ENCODE measurements at regions not wholly inside any gene's neighbourhood (a gene's known extent, or its start where the extent isn't known, plus 50 kb on each side); places are given as distances from the start of the nearest gene placed in this dataset.

- no peak for DNase-seq
- Histone ChIP-seq H3K27ac (no peak overlapping the region), H3K9me3 (peaks cover 0 to 20% (median 15%) of the 10 kb centered on the region in 8 donors), H3K4me3 (no peak overlapping the region), H3K4me1 (no peaks in the 10 kb centered on the region), H3K36me3 (no peaks in the 10 kb centered on the region), H3K27me3 (replicated peaks in 1 of 7) (no peaks in the 10 kb centered on the region)
- intact Hi-C loops (cut with DNase I; ENCODE audit: low total_unique reads): no loop called here
- TF ChIP-seq POLR2A (IDR thresholded peaks at IDR 0.05) (no peak), POLR2AphosphoS5 (IDR thresholded peaks at IDR 0.05) (no peak)
- TF ChIP-seq, protein P1, sequence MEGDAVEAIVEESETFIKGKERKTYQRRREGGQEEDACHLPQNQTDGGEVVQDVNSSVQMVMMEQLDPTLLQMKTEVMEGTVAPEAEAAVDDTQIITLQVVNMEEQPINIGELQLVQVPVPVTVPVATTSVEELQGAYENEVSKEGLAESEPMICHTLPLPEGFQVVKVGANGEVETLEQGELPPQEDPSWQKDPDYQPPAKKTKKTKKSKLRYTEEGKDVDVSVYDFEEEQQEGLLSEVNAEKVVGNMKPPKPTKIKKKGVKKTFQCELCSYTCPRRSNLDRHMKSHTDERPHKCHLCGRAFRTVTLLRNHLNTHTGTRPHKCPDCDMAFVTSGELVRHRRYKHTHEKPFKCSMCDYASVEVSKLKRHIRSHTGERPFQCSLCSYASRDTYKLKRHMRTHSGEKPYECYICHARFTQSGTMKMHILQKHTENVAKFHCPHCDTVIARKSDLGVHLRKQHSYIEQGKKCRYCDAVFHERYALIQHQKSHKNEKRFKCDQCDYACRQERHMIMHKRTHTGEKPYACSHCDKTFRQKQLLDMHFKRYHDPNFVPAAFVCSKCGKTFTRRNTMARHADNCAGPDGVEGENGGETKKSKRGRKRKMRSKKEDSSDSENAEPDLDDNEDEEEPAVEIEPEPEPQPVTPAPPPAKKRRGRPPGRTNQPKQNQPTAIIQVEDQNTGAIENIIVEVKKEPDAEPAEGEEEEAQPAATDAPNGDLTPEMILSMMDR (IDR thresholded peaks at IDR 0.05 in 8 of 11, conservative IDR thresholded peaks at IDR 0.05 in 3 of 11): no peak
- 34 to 44% (median 36%) methylated on average over 5 of the region's 5 CpGs for WGBS, 5 donors
Measured at GRCh38 chr4:147407261-147408045, 73.4 kb upstream of the EDNRA start.

DNA sequence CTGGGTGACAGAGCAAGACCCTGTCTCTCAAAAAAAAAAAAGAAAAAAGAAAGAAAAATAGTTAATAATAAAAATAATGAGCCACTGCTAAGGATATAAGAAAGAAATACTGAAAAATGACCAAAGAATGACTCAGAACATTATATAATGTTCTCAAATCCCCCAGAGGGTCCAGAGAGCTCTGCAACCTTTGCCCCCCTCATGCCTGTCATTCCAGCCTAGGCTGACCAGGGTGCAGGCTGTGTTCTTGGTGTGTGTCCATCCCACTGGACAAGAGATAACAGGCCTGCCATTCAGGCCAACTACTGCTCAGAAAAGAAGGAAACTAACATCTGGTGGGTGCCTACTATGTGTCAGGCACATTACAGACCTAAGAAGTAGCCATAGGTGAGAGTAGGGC, 72.7 kb upstream of the EDNRA start:
- Histone ChIP-seq H3K36me3 (no peaks in the 10 kb centered on the region), H3K27me3 (replicated peaks in 1 of 7) (no peaks in the 10 kb centered on the region), H3K4me1 (no peaks in the 10 kb centered on the region), H3K27ac (no peak overlapping the region), H3K4me3 (no peak overlapping the region), H3K9me3 (peaks cover 0 to 21% (median 15%) of the 10 kb centered on the region in 8 donors)
- DNase-seq: no peak
- intact Hi-C loops (cut with DNase I; ENCODE audit: low total_unique reads): no loop called here
- no peak for TF ChIP-seq POLR2AphosphoS5 (IDR thresholded peaks at IDR 0.05)

GRCh38 chr4:147409350-147409749, 71.5 kb upstream of the EDNRA start:
- no peaks in the 10 kb centered on the region for H3K4me1 ChIP-seq
- TF ChIP-seq POLR2AphosphoS5 (IDR thresholded peaks at IDR 0.05) (no peak), POLR2A (IDR thresholded peaks at IDR 0.05) (no peak)
- TF ChIP-seq, protein P1 (IDR thresholded peaks at IDR 0.05 in 8 of 11, conservative IDR thresholded peaks at IDR 0.05 in 3 of 11): no peak
- no peaks in the 10 kb centered on the region for H3K27me3 ChIP-seq (replicated peaks in 1 of 7)
- H3K36me3 ChIP-seq: no peaks in the 10 kb centered on the region
- no peak overlapping the region for H3K4me3 ChIP-seq
- no peak overlapping the region for H3K27ac ChIP-seq
- no peak for DNase-seq
- 50 to 70% (median 60%) methylated on average over 2 of the region's 2 CpGs for WGBS, 5 donors
- peaks cover 0 to 18% (median 10%) of the 10 kb centered on the region in 8 donors for H3K9me3 ChIP-seq
- intact Hi-C loops (cut with DNase I; ENCODE audit: low total_unique reads): no loop called here

GRCh38 chr4:147418226-147418625, 62.7 kb upstream of the EDNRA start:
- H3K27me3 ChIP-seq (replicated peaks in 1 of 7): no peaks in the 10 kb centered on the region
- intact Hi-C loops (cut with DNase I; ENCODE audit: low total_unique reads): no loop called here
- H3K4me3 ChIP-seq: no peak overlapping the region
- WGBS, 5 donors: 77 to 92% (median 83%) methylated on average over 1 of the region's 1 CpG
- no peaks in the 10 kb centered on the region for H3K36me3 ChIP-seq
- H3K9me3 ChIP-seq: peaks cover 0 to 10% (median 3%) of the 10 kb centered on the region in 8 donors
- TF ChIP-seq POLR2AphosphoS5 (IDR thresholded peaks at IDR 0.05): no peak
- TF ChIP-seq, protein P1 (IDR thresholded peaks at IDR 0.05 in 8 of 11, conservative IDR thresholded peaks at IDR 0.05 in 3 of 11): no peak
- TF ChIP-seq POLR2A (IDR thresholded peaks at IDR 0.05): no peak
- DNase-seq: no peak
- H3K4me1 ChIP-seq: no peaks in the 10 kb centered on the region
- no peak overlapping the region for H3K27ac ChIP-seq
